HEK293 (cell line): ENCODE measurements at regions not wholly inside any gene's neighbourhood (a gene's known extent, or its start where the extent isn't known, plus 50 kb on each side); places are given as distances from the start of the nearest gene placed in this dataset.

Source experiments
- CTCF ChIA-PET: fragments of 350-600 bp; formaldehyde crosslinking; extraction: SDS; loops from one replicate; lab custom pipeline; 2021; ENCODE audit warnings: antibody characterized with exemption; lab: Yijun Ruan, JAX
- POLR2A ChIA-PET: fragments of 300-600 bp; formaldehyde crosslinking; extraction: SDS; loops from one replicate; lab custom pipeline; 2020; ENCODE audit warnings: antibody characterized with exemption, inconsistent platforms; lab: Yijun Ruan, JAX
- H3K27ac ChIP-seq: fragments of 200-500 bp; sonication (Bioruptor generic); 2 replicates; pipeline ENCODE4 v1.5.1; 2014; ENCODE audit warnings: low read depth, low read length, control low read depth, inconsistent platforms; ENCODE audit errors: extremely low read depth
- H3K36me3 ChIP-seq, 2 experiments: fragments of 200-500 bp in 1 of 2; sonication (Bioruptor generic) in 1 of 2; 1 replicate in 1 of 2; 2 replicates in 1 of 2; pipeline ENCODE4 v1.5.1; 2014 to 2017; ENCODE audit warnings: inconsistent platforms in 2 of 2, low read length in 2 of 2; ENCODE audit not compliant: control insufficient read depth in 2 of 2, insufficient read depth in 1 of 2
- H3K4me1 ChIP-seq: fragments of 200-500 bp; sonication (Bioruptor generic); 2 replicates; pipeline ENCODE4 v1.5.1; 2014; ENCODE audit warnings: mild to moderate bottlenecking, low read length, inconsistent platforms; ENCODE audit not compliant: control insufficient read depth, insufficient read depth
- H3K4me3 ChIP-seq: 2 replicates; pipeline ENCODE4 v1.5.1; 2011; ENCODE audit warnings: low read depth, mild to moderate bottlenecking, control low read depth, low read length, moderate library complexity
- H3K9me3 ChIP-seq: fragments of 200-500 bp; sonication (Bioruptor generic); 2 replicates; pipeline ENCODE4 v1.5.1; 2014; ENCODE audit warnings: low read depth, low read length, inconsistent platforms; ENCODE audit not compliant: control insufficient read depth, insufficient read depth
- FEZF1 ChIP-seq: fragments of 450-650 bp; formaldehyde crosslinking; IDR thresholded peaks from 2 replicates; pipeline ENCODE4 v1.5.1; 2016; ENCODE audit warnings: missing biosample characterization, missing genetic modification characterization
- HOXD13 ChIP-seq: sonication (generic); formaldehyde crosslinking; IDR thresholded peaks from 2 replicates; pipeline ENCODE4 v1.8.0; 2022; ENCODE audit warnings: missing genetic modification reagents, borderline replicate concordance
- PRDM6 ChIP-seq: fragments of 450-650 bp; formaldehyde crosslinking; IDR thresholded peaks from 2 replicates; pipeline ENCODE4 v1.5.1; 2017; ENCODE audit warnings: missing biosample characterization, missing genetic modification characterization
- SP2 ChIP-seq: fragments of 450-650 bp; formaldehyde crosslinking; IDR thresholded peaks from 2 replicates; pipeline ENCODE4 v1.5.1; 2016; ENCODE audit warnings: missing biosample characterization, missing genetic modification characterization
- TCF7L2 ChIP-seq: IDR thresholded peaks from 2 replicates; pipeline ENCODE4 v1.6.1; 2011; ENCODE audit warnings: low read depth, mild to moderate bottlenecking, inconsistent platforms, low read length, moderate library complexity, borderline replicate concordance
- ZBTB1 ChIP-seq: fragments of 450-650 bp; formaldehyde crosslinking; IDR thresholded peaks from 2 replicates; pipeline ENCODE4 v1.5.1; 2016; ENCODE audit warnings: missing biosample characterization, missing genetic modification characterization
- ZNF10 ChIP-seq: fragments of 450-650 bp; formaldehyde crosslinking; IDR thresholded peaks from 2 replicates; pipeline ENCODE4 v1.5.1; 2017; ENCODE audit warnings: missing biosample characterization, missing genetic modification characterization
- ZNF133 ChIP-seq: fragments of 450-650 bp; formaldehyde crosslinking; IDR thresholded peaks from 2 replicates; pipeline ENCODE4 v1.5.1; 2016; ENCODE audit warnings: missing biosample characterization, missing genetic modification characterization
- ZNF266 ChIP-seq: fragments of 450-650 bp; formaldehyde crosslinking; IDR thresholded peaks from 2 replicates; pipeline ENCODE4 v1.5.1; 2016; ENCODE audit warnings: missing biosample characterization, missing genetic modification characterization, low read depth
- ZNF354C ChIP-seq: fragments of 450-650 bp; formaldehyde crosslinking; IDR thresholded peaks from 2 replicates; pipeline ENCODE4 v1.5.1; 2016; ENCODE audit warnings: missing biosample characterization, missing genetic modification characterization, low read depth, borderline replicate concordance
- ZNF501 ChIP-seq: fragments of 450-650 bp; formaldehyde crosslinking; IDR thresholded peaks from 2 replicates; pipeline ENCODE4 v1.5.1; 2016; ENCODE audit warnings: missing biosample characterization, missing genetic modification characterization
- ZNF544 ChIP-seq: fragments of 450-650 bp; formaldehyde crosslinking; IDR thresholded peaks from 2 replicates; pipeline ENCODE4 v1.5.0; 2017; ENCODE audit warnings: missing biosample characterization, missing genetic modification characterization
- ZNF548 ChIP-seq: fragments of 450-650 bp; formaldehyde crosslinking; IDR thresholded peaks from 2 replicates; pipeline ENCODE4 v1.5.1; 2016; ENCODE audit warnings: missing biosample characterization, missing genetic modification characterization
- ZNF555 ChIP-seq: fragments of 450-650 bp; formaldehyde crosslinking; conservative IDR thresholded peaks from 2 replicates; pipeline ENCODE4 v1.5.1; 2017; ENCODE audit warnings: missing biosample characterization, mild to moderate bottlenecking, missing genetic modification characterization, inconsistent platforms
- ZNF585B ChIP-seq: fragments of 450-650 bp; formaldehyde crosslinking; IDR thresholded peaks from 2 replicates; pipeline ENCODE4 v1.5.1; 2016; ENCODE audit warnings: missing biosample characterization, missing genetic modification characterization
- ZNF621 ChIP-seq: fragments of 450-650 bp; formaldehyde crosslinking; IDR thresholded peaks from 2 replicates; pipeline ENCODE4 v1.5.1; 2017; ENCODE audit warnings: missing biosample characterization, missing genetic modification characterization
- ZNF677 ChIP-seq: fragments of 450-650 bp; IDR thresholded peaks from 2 replicates; pipeline ENCODE4 v1.5.0; 2018; ENCODE audit warnings: missing biosample characterization, mild to moderate bottlenecking, missing genetic modification characterization, moderate library complexity
- ZNF704 ChIP-seq: fragments of 450-650 bp; formaldehyde crosslinking; IDR thresholded peaks from 2 replicates; pipeline ENCODE4 v1.5.1; 2016; ENCODE audit warnings: missing biosample characterization, missing genetic modification characterization
- ZNF747 ChIP-seq: fragments of 450-650 bp; formaldehyde crosslinking; IDR thresholded peaks from 2 replicates; pipeline ENCODE4 v1.5.1; 2016; ENCODE audit warnings: missing biosample characterization, missing genetic modification characterization
- ZNF776 ChIP-seq: fragments of 450-650 bp; formaldehyde crosslinking; IDR thresholded peaks from 2 replicates; pipeline ENCODE4 v1.5.0; 2017; ENCODE audit warnings: missing biosample characterization, missing genetic modification characterization, borderline replicate concordance
- ZNF830 ChIP-seq: fragments of 450-650 bp; IDR thresholded peaks from 2 replicates; pipeline ENCODE4 v1.5.0; 2018; ENCODE audit warnings: missing biosample characterization, missing genetic modification characterization, low read depth, mild to moderate bottlenecking, moderate library complexity
- TF ChIP-seq, protein P1 (sequence below): fragments of 450-650 bp; formaldehyde crosslinking; IDR thresholded peaks from 2 replicates; pipeline ENCODE4 v1.5.1; 2016; ENCODE audit warnings: missing biosample characterization, missing genetic modification characterization
- TF ChIP-seq, protein P2 (sequence below): fragments of 450-650 bp; formaldehyde crosslinking; IDR thresholded peaks from 2 replicates; pipeline ENCODE4 v1.5.1; 2016; ENCODE audit warnings: missing biosample characterization, missing genetic modification characterization, low read depth

DNA sequence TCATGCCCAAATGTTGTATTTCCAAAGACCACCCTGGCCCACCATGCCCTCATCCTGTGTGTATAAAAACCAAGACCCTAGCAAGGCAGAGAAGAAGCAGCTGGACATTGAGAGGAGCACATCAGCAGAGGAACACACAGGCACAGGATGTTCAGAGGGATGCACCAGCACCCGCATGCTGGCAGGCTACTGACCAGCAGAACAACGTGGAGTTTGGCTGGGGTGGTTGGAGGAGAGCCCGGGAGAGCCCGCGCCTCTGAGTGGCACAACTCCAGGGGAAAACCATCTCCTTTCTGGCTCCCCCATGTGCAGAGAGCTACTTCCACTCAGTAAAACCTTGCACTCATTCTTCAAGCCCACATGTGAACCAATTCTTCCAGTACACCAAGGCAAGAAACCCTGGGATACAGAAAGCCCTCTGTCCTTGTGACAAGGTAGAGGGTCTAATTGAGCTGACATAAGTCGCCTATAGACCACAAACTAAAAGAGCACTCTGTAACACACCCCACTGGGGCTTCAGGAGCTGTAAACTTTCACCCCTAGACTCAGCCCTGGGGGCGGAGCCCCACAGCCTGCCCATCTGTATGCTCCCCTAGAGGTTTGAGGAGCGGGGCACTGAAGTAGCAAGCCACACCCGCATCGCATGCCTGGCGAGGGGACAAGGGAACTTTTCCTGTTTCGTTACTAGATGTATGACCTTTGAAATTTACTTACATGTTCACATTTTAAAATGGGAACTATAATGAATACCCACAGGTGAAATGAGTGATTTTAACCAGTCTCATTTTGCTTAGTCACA lies 831.5 kb upstream of the CITED2 start:
- Histone ChIP-seq H3K27ac (no peak overlapping the region), H3K36me3 (no peaks in the 10 kb centered on the region), H3K9me3 (no peaks in the 10 kb centered on the region), H3K4me1 (0 out of 2 replicates have a peak, but pooled peaks cover 2% of the 10 kb centered on the region)
- POLR2A ChIA-PET = no interaction called here
- no peak for TF ChIP-seq ZNF544 (tag by site-specific recombination)
- TF ChIP-seq ZNF266 (tag by site-specific recombination) = no peak
- TF ChIP-seq, all 188 proteins: peak for 0
- CTCF ChIA-PET = no interaction called here
- no peak overlapping the region for H3K4me3 ChIP-seq

GRCh38 chr6:140204154-140204553 lies 829.7 kb upstream of the CITED2 start:
- Histone ChIP-seq H3K36me3 (no peaks in the 10 kb centered on the region), H3K27ac (no peak overlapping the region), H3K4me1 (0 out of 2 replicates have a peak, but pooled peaks cover 2% of the 10 kb centered on the region), H3K4me3 (no peak overlapping the region), H3K9me3 (no peaks in the 10 kb centered on the region)
- TF ChIP-seq ZNF704 (tag by site-specific recombination) (no peak), TCF7L2 (no peak), ZNF585B (tag by site-specific recombination) (no peak), ZNF621 (tag by site-specific recombination) (no peak), ZNF10 (tag by site-specific recombination) (no peak), PRDM6 (tag by site-specific recombination) (no peak), ZNF555 (no peak)
- TF ChIP-seq, protein P1, sequence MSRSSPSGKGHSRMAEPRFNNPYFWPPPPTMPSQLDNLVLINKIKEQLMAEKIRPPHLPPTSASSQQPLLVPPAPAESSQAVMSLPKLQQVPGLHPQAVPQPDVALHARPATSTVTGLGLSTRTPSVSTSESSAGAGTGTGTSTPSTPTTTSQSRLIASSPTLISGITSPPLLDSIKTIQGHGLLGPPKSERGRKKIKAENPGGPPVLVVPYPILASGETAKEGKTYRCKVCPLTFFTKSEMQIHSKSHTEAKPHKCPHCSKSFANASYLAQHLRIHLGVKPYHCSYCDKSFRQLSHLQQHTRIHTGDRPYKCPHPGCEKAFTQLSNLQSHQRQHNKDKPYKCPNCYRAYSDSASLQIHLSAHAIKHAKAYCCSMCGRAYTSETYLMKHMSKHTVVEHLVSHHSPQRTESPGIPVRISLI (tag by site-specific recombination) = no peak
- CTCF ChIA-PET = no interaction called here
- POLR2A ChIA-PET = no interaction called here

- CTCF ChIA-PET = no interaction called here
- Histone ChIP-seq H3K4me3 (no peak overlapping the region), H3K36me3 (no peaks in the 10 kb centered on the region), H3K9me3 (no peaks in the 10 kb centered on the region), H3K4me1 (0 out of 2 replicates have a peak, but pooled peaks cover 2% of the 10 kb centered on the region), H3K27ac (no peak overlapping the region)
- POLR2A ChIA-PET = no interaction called here
- TF ChIP-seq ZNF747 = no peak
- TF ChIP-seq ZNF677 (tag by site-specific recombination) = no peak
- no peak for TF ChIP-seq FEZF1 (tag by site-specific recombination)
- no peak for TF ChIP-seq ZNF501 (tag by site-specific recombination)
- TF ChIP-seq, protein P2, sequence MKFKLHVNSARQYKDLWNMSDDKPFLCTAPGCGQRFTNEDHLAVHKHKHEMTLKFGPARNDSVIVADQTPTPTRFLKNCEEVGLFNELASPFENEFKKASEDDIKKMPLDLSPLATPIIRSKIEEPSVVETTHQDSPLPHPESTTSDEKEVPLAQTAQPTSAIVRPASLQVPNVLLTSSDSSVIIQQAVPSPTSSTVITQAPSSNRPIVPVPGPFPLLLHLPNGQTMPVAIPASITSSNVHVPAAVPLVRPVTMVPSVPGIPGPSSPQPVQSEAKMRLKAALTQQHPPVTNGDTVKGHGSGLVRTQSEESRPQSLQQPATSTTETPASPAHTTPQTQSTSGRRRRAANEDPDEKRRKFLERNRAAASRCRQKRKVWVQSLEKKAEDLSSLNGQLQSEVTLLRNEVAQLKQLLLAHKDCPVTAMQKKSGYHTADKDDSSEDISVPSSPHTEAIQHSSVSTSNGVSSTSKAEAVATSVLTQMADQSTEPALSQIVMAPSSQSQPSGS (tag by site-specific recombination) = no peak
- no peak for TF ChIP-seq ZNF704 (tag by site-specific recombination)
- no peak for TF ChIP-seq HOXD13
- no peak for TF ChIP-seq ZNF133 (tag by site-specific recombination)
- TF ChIP-seq SP2 = no peak
- TF ChIP-seq ZBTB1 (tag by site-specific recombination) = no peak
- TF ChIP-seq ZNF830 (tag by site-specific recombination) = no peak
- TF ChIP-seq ZNF548 = no peak
- TF ChIP-seq ZNF354C (tag by site-specific recombination) = no peak
- TF ChIP-seq ZNF266 (tag by site-specific recombination) = no peak
- TF ChIP-seq ZNF776 (tag by site-specific recombination) = no peak
Observed at GRCh38 chr6:140203661-140204147, 829.3 kb upstream of the CITED2 start.
